ENCODE measurements at regions not wholly inside any gene's neighbourhood (a gene's known extent, or its start where the extent isn't known, plus 50 kb on each side); places are given as distances from the start of the nearest gene placed in this dataset.

GRCh38 chr6:122075084-122075838, 324.2 kb upstream of the HSF2 start:
- H3K27me3 ChIP-seq: no peaks in the 10 kb centered on the region
- intact Hi-C loops (cut with DNase I): no loop called here
- H3K27ac ChIP-seq (replicated peaks in 1 of 4): no peak overlapping the region
- H3K36me3 ChIP-seq: no peaks in the 10 kb centered on the region
- TF ChIP-seq POLR2AphosphoS5 (IDR thresholded peaks at IDR 0.05) (no peak), EP300 (IDR thresholded peaks at IDR 0.05) (no peak), POLR2A (IDR thresholded peaks at IDR 0.05; ENCODE audit: low read depth) (no peak)
- DNase-seq (ENCODE audit: extremely low spot score): no peak
- H3K9me3 ChIP-seq: no peaks in the 10 kb centered on the region
- peaks cover 0 to 9% (median 7%) of the 10 kb centered on the region in 4 donors for H3K4me1 ChIP-seq
- H3K4me3 ChIP-seq: no peak overlapping the region

GRCh38 chr6:122075917-122076316, 323.5 kb upstream of the HSF2 start:
- DNase-seq (ENCODE audit: extremely low spot score): no peak
- Histone ChIP-seq H3K9me3 (no peaks in the 10 kb centered on the region), H3K36me3 (no peaks in the 10 kb centered on the region), H3K27ac (replicated peaks in 1 of 4) (no peak overlapping the region), H3K4me1 (peaks cover 0 to 9% (median 7%) of the 10 kb centered on the region in 4 donors), H3K4me3 (no peak overlapping the region), H3K27me3 (no peaks in the 10 kb centered on the region)
- 44% methylated on average over 2 of the region's 2 CpGs for WGBS
- intact Hi-C loops (cut with DNase I): no loop called here
- TF ChIP-seq POLR2A (IDR thresholded peaks at IDR 0.05; ENCODE audit: low read depth) (no peak), CTCF (IDR thresholded peaks at IDR 0.05) (no peak), EP300 (IDR thresholded peaks at IDR 0.05) (no peak), POLR2AphosphoS5 (IDR thresholded peaks at IDR 0.05) (no peak)

- TF ChIP-seq CTCF (IDR thresholded peaks at IDR 0.05) (no peak), POLR2AphosphoS5 (IDR thresholded peaks at IDR 0.05) (no peak), EP300 (IDR thresholded peaks at IDR 0.05) (no peak), POLR2A (IDR thresholded peaks at IDR 0.05; ENCODE audit: low read depth) (no peak)
- Histone ChIP-seq H3K27me3 (no peaks in the 10 kb centered on the region), H3K9me3 (no peaks in the 10 kb centered on the region), H3K36me3 (no peaks in the 10 kb centered on the region), H3K4me3 (no peak overlapping the region), H3K27ac (replicated peaks in 1 of 4) (no peak overlapping the region), H3K4me1 (peaks cover 0 to 9% (median 7%) of the 10 kb centered on the region in 4 donors)
- WGBS: 89% methylated on average over 1 of the region's 1 CpG
- no peak for DNase-seq (ENCODE audit: extremely low spot score)
- intact Hi-C loops (cut with DNase I): no loop called here
Observed at GRCh38 chr6:122077603-122078002, 321.8 kb upstream of the HSF2 start.

GRCh38 chr6:122078481-122078880, 321.0 kb upstream of the HSF2 start:
- TF ChIP-seq EP300 (IDR thresholded peaks at IDR 0.05) (no peak), POLR2AphosphoS5 (IDR thresholded peaks at IDR 0.05) (no peak), POLR2A (IDR thresholded peaks at IDR 0.05; ENCODE audit: low read depth) (no peak), CTCF (IDR thresholded peaks at IDR 0.05) (no peak)
- Histone ChIP-seq H3K4me3 (no peak overlapping the region), H3K4me1 (peaks cover 0 to 9% (median 7%) of the 10 kb centered on the region in 4 donors), H3K27ac (replicated peaks in 1 of 4) (no peak overlapping the region), H3K36me3 (no peaks in the 10 kb centered on the region), H3K9me3 (no peaks in the 10 kb centered on the region), H3K27me3 (no peaks in the 10 kb centered on the region)
- WGBS: 89% methylated on average over 4 of the region's 4 CpGs
- intact Hi-C loops (cut with DNase I): no loop called here
- DNase-seq (ENCODE audit: extremely low spot score): no peak

- Histone ChIP-seq H3K9me3 (no peaks in the 10 kb centered on the region), H3K27me3 (no peaks in the 10 kb centered on the region), H3K4me1 (peaks cover 0 to 9% (median 7%) of the 10 kb centered on the region in 4 donors), H3K27ac (replicated peaks in 1 of 4) (no peak overlapping the region), H3K4me3 (no peak overlapping the region), H3K36me3 (no peaks in the 10 kb centered on the region)
- DNase-seq (ENCODE audit: extremely low spot score): no peak
- WGBS: 90% methylated on average over 3 of the region's 3 CpGs
- intact Hi-C loops (cut with DNase I): no loop called here
- no peak for TF ChIP-seq POLR2AphosphoS5 (IDR thresholded peaks at IDR 0.05)
- no peak for TF ChIP-seq CTCF (IDR thresholded peaks at IDR 0.05)
- TF ChIP-seq POLR2A (IDR thresholded peaks at IDR 0.05; ENCODE audit: low read depth): no peak
- no peak for TF ChIP-seq EP300 (IDR thresholded peaks at IDR 0.05)
Observed at GRCh38 chr6:122079916-122080315, 319.5 kb upstream of the HSF2 start.
